Aorta (tissue), 5 donors: ENCODE measurements at regions not wholly inside any gene's neighbourhood (a gene's known extent, or its start where the extent isn't known, plus 50 kb on each side); places are given as distances from the start of the nearest gene placed in this dataset.

Experiments
- ATAC-seq: fragments of 200-7000 bp; cut with Tn5 transposase; one replicate; pipeline ENCODE4 v1.9.1; 2022; ENCODE audit warnings: moderate library complexity; ENCODE audit not compliant: low FRiP score
- DNase-seq, 2 donors: peaks; one replicate each; pipeline ENCODE4 v3.0.0-alpha.2; 2020
- H3K27ac ChIP-seq, 2 donors: one replicate each; pipeline ENCODE4 v1.5.1; 2013; ENCODE audit warnings: low read length in 2 of 2, mild to moderate bottlenecking in 2 of 2, moderate library complexity in 2 of 2, control low read depth in 1 of 2, inconsistent platforms in 1 of 2, low read depth in 1 of 2
- H3K27me3 ChIP-seq, 2 donors: one replicate each; pipeline ENCODE4 v1.6.1; 2013; ENCODE audit warnings: control low read depth in 1 of 2, low read length in 1 of 2, mild to moderate bottlenecking in 1 of 2, moderate library complexity in 1 of 2; ENCODE audit not compliant: insufficient read depth in 2 of 2, control insufficient read depth in 1 of 2
- H3K36me3 ChIP-seq, 2 donors: one replicate each; pipeline ENCODE4 v1.6.1; 2013; ENCODE audit warnings: control low read depth in 1 of 2, low read length in 1 of 2, mild to moderate bottlenecking in 1 of 2; ENCODE audit not compliant: insufficient read depth in 2 of 2, control insufficient read depth in 1 of 2
- H3K4me1 ChIP-seq, 2 donors: one replicate each; pipeline ENCODE4 v1.6.1; 2013; ENCODE audit warnings: low read length in 2 of 2, control low read depth in 1 of 2, mild to moderate bottlenecking in 1 of 2, moderate library complexity in 1 of 2; ENCODE audit not compliant: insufficient read depth in 2 of 2, control insufficient read depth in 1 of 2
- H3K4me3 ChIP-seq, 2 donors: one replicate each; pipeline ENCODE4 v1.5.1; 2013; ENCODE audit warnings: low read length in 2 of 2, control low read depth in 1 of 2, mild to moderate bottlenecking in 1 of 2
- H3K9me3 ChIP-seq: one replicate; pipeline ENCODE4 v1.6.1; 2013; ENCODE audit warnings: mild to moderate bottlenecking, low read length; ENCODE audit not compliant: control insufficient read depth
- WGBS, 2 donors: extraction: QIAGEN DNeasy Blood & Tissue Kit; methylation state at CpG; one replicate each; pipeline ENCODE4 v1.1.7; 2013; 5-methylcytosine and 5-hydroxymethylcytosine counted together
- intact Hi-C, 2 donors: fragments of 100-400 bp; cut with DNase I; formaldehyde crosslinking; loops; one replicate each; pipeline versions ENCODE4 v1.14.2 to v1.15.0; 2022
- donor health status: healthy with polysubstance abuse.
- donor health status: Bipolar disorder and iron deficiency.
- donor health status: DM: no; HTN: no; CAD: no.
- donor health status: DM: no; HTN: no; CAD: no.
- donor health status: DM: yes; HTN: yes; CAD: no.

GRCh38 chr1:81453367-81453703, 347.4 kb upstream of the ADGRL2 start:
- 63 to 65% methylated on average over 2 of the region's 2 CpGs for WGBS, 2 donors
- DNase-seq = no peak
- H3K4me1 ChIP-seq = no peaks in the 10 kb centered on the region
- intact Hi-C loops = no loop called here
- no peak overlapping the region for H3K4me3 ChIP-seq
- H3K36me3 ChIP-seq = no peaks in the 10 kb centered on the region
- H3K27ac ChIP-seq = no peak overlapping the region
- no peaks in the 10 kb centered on the region for H3K9me3 ChIP-seq
- no peaks in the 10 kb centered on the region for H3K27me3 ChIP-seq
- no peak for ATAC-seq

- Histone ChIP-seq H3K9me3 (no peaks in the 10 kb centered on the region), H3K4me1 (no peaks in the 10 kb centered on the region), H3K27me3 (no peaks in the 10 kb centered on the region), H3K36me3 (no peaks in the 10 kb centered on the region), H3K4me3 (no peak overlapping the region), H3K27ac (no peak overlapping the region)
- intact Hi-C loops = no loop called here
- ATAC-seq = no peak
- DNase-seq = no peak
- 88 to 89% methylated on average over 7 of the region's 7 CpGs for WGBS, 2 donors
Observed at GRCh38 chr1:81452693-81453366, 347.9 kb upstream of the ADGRL2 start.

DNA sequence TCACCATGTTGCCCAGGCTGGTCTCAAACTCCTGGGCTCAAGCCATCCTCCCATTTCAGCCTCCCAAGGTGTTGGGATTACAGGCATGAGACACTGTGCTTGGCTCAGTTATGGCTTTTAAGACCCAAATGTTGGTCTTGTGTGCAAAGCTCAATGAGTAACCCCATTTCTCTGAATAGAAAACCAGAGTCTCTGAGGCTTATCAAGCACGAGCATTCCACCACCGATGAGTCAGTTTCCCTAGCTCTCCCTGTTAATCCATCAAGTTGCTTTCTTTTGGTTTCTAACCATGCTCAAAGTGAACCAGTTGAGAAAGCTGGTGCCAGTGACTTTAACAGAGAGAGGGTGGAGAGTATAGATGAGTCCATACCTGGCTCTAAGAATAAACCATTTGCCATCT, 350.9 kb upstream of the ADGRL2 start:
- WGBS, 2 donors = 77 to 79% methylated on average over 2 of the region's 2 CpGs
- DNase-seq = no peak
- Histone ChIP-seq H3K4me3 (no peak overlapping the region), H3K27me3 (no peaks in the 10 kb centered on the region), H3K27ac (no peak overlapping the region), H3K36me3 (no peaks in the 10 kb centered on the region), H3K9me3 (no peaks in the 10 kb centered on the region), H3K4me1 (no peaks in the 10 kb centered on the region)
- intact Hi-C loops = no loop called here
- no peak for ATAC-seq

- 37 to 49% methylated on average over 9 of the region's 9 CpGs for WGBS, 2 donors
Observed at GRCh38 chr1:81446000-81446669, 354.6 kb upstream of the ADGRL2 start.

GRCh38 chr1:81443288-81443687, 357.4 kb upstream of the ADGRL2 start:
- 91 to 95% methylated on average over 1 of the region's 1 CpG for WGBS, 2 donors

More at GRCh38 chr1:81446000-81446669, 354.6 kb upstream of the ADGRL2 start:
- no peaks in the 10 kb centered on the region for H3K9me3 ChIP-seq
- ATAC-seq (no peak), DNase-seq (no peak)
- H3K4me3 ChIP-seq = no peak overlapping the region
- no peaks in the 10 kb centered on the region for H3K27me3 ChIP-seq
- H3K36me3 ChIP-seq = no peaks in the 10 kb centered on the region
- H3K4me1 ChIP-seq = no peaks in the 10 kb centered on the region
- no peak overlapping the region for H3K27ac ChIP-seq
- intact Hi-C loops = no loop called here

DNA sequence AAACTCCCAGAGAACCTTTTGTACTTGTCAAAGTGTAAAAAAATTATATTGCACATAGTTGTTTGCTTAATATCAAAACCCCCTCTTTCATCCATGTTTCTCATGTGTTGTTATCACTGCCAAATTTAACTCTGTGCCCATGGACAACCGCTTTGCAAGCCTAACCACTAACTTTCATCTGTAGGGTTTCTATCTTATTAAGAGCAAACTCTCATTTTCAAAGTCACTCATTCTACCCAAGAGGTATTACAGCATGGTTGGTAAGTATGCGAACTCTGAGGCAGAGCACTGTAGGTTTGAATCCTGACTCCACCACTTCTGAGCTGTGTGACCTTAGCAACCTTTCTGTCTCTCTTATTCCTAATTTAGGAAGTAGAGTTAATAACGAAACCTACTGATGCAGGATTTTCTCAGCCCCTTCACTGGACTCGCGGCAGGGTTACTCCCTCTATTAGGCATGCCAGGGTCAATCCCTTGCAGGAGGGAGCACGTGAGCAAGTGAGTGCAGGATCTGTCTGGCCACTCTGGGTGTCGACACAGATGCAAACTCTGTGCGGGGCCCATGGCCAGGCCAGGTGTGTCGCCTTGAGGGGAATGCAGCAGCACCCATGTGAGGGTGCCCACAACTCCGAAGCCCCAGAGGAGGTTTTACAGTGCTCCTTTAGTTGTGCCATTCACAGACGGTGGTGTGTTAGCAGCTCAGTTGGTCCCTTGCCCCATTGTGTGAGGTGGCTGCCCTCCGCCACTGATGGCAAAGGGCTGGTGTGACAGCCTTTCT, 361.5 kb upstream of the ADGRL2 start:
- Histone ChIP-seq H3K27ac (no peak overlapping the region), H3K27me3 (no peaks in the 10 kb centered on the region), H3K4me3 (no peak overlapping the region), H3K36me3 (no peaks in the 10 kb centered on the region), H3K9me3 (no peaks in the 10 kb centered on the region), H3K4me1 (peaks cover 3 to 4% of the 10 kb centered on the region in 2 donors)
- intact Hi-C loops = no loop called here
- 97 to 98% methylated on average over 12 of the region's 12 CpGs for WGBS, 2 donors
- DNase-seq (no peak), ATAC-seq (no peak)

More at GRCh38 chr1:81443288-81443687, 357.4 kb upstream of the ADGRL2 start:
- no peak for ATAC-seq
- Histone ChIP-seq H3K27me3 (no peaks in the 10 kb centered on the region), H3K4me1 (no peaks in the 10 kb centered on the region), H3K36me3 (no peaks in the 10 kb centered on the region), H3K4me3 (no peak overlapping the region), H3K27ac (no peak overlapping the region), H3K9me3 (no peaks in the 10 kb centered on the region)
- no peak for DNase-seq
- intact Hi-C loops = no loop called here

DNA sequence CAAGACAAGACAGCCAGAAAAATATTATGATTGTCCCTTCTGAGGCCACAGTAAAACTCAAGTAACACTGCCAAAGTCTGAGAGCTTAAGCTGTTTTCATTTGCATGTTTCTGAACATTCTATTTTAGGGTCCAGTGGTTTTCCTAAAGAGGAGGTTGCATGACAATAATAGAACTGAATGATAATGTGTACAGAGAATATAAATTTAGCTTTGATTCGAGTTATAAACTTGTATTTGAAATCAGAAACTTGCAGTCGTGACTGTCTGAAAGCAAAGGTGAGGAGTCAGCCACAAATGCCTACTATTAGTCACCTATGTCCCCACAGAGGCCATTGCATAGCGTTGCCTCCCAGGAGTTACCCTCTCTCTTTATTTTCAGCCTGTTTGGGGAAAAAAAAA, 363.1 kb upstream of the ADGRL2 start:
- DNase-seq = no peak
- WGBS, 2 donors = 2 to 7% methylated on average over 3 of the region's 3 CpGs
- no peak overlapping the region for H3K4me3 ChIP-seq

GRCh38 chr1:81437213-81437612, 363.5 kb upstream of the ADGRL2 start:
- Histone ChIP-seq H3K4me1 (peaks cover 3 to 4% of the 10 kb centered on the region in 2 donors), H3K4me3 (no peak overlapping the region), H3K36me3 (no peaks in the 10 kb centered on the region), H3K27me3 (no peaks in the 10 kb centered on the region), H3K27ac (no peak overlapping the region), H3K9me3 (no peaks in the 10 kb centered on the region)
- WGBS, 2 donors = 13 to 16% methylated on average over 1 of the region's 1 CpG
- ATAC-seq = no peak
- DNase-seq = no peak
- intact Hi-C loops = no loop called here

More for the DNA sequence above, 363.1 kb upstream of the ADGRL2 start:
- ATAC-seq = no peak
- intact Hi-C loops = no loop called here
- Histone ChIP-seq H3K9me3 (no peaks in the 10 kb centered on the region), H3K27ac (no peak overlapping the region), H3K27me3 (no peaks in the 10 kb centered on the region), H3K4me1 (peaks cover 3 to 4% of the 10 kb centered on the region in 2 donors), H3K36me3 (no peaks in the 10 kb centered on the region)
